ENCODE measurements at regions not wholly inside any gene's neighbourhood (a gene's known extent, or its start where the extent isn't known, plus 50 kb on each side); places are given as distances from the start of the nearest gene placed in this dataset.

DNA sequence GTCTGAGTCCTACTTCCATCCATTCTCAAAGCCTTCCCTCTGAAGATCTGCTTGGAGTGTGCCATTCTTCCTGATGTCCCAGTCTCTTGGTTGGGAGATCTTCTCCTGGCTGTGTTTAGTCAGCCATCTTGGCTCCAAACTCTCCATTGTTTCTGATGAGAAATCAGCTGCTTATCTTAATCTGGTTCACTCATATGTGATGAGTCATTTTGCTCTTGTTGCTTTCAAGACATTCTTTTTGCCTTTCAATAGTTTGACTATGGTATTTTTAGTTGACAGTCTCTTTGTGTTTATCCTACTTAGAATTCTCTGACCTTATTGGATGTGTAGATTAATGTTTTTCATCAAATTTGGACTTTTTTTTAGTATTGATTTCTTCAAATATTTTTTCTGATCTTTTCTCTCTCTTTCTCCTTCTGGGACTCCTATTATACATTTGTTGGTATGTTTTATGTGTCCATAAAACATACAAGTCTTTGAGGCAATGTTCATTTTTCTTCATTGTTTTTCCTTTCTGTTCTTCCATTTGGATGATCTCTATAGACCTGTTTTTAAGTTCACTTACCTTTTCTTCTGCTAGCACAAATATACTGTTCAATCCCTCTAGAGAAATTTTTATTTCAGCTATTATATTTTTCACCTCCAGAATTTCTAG lies 77.2 kb upstream of the CLPB start (continued):
- TF ChIP-seq, protein P1, sequence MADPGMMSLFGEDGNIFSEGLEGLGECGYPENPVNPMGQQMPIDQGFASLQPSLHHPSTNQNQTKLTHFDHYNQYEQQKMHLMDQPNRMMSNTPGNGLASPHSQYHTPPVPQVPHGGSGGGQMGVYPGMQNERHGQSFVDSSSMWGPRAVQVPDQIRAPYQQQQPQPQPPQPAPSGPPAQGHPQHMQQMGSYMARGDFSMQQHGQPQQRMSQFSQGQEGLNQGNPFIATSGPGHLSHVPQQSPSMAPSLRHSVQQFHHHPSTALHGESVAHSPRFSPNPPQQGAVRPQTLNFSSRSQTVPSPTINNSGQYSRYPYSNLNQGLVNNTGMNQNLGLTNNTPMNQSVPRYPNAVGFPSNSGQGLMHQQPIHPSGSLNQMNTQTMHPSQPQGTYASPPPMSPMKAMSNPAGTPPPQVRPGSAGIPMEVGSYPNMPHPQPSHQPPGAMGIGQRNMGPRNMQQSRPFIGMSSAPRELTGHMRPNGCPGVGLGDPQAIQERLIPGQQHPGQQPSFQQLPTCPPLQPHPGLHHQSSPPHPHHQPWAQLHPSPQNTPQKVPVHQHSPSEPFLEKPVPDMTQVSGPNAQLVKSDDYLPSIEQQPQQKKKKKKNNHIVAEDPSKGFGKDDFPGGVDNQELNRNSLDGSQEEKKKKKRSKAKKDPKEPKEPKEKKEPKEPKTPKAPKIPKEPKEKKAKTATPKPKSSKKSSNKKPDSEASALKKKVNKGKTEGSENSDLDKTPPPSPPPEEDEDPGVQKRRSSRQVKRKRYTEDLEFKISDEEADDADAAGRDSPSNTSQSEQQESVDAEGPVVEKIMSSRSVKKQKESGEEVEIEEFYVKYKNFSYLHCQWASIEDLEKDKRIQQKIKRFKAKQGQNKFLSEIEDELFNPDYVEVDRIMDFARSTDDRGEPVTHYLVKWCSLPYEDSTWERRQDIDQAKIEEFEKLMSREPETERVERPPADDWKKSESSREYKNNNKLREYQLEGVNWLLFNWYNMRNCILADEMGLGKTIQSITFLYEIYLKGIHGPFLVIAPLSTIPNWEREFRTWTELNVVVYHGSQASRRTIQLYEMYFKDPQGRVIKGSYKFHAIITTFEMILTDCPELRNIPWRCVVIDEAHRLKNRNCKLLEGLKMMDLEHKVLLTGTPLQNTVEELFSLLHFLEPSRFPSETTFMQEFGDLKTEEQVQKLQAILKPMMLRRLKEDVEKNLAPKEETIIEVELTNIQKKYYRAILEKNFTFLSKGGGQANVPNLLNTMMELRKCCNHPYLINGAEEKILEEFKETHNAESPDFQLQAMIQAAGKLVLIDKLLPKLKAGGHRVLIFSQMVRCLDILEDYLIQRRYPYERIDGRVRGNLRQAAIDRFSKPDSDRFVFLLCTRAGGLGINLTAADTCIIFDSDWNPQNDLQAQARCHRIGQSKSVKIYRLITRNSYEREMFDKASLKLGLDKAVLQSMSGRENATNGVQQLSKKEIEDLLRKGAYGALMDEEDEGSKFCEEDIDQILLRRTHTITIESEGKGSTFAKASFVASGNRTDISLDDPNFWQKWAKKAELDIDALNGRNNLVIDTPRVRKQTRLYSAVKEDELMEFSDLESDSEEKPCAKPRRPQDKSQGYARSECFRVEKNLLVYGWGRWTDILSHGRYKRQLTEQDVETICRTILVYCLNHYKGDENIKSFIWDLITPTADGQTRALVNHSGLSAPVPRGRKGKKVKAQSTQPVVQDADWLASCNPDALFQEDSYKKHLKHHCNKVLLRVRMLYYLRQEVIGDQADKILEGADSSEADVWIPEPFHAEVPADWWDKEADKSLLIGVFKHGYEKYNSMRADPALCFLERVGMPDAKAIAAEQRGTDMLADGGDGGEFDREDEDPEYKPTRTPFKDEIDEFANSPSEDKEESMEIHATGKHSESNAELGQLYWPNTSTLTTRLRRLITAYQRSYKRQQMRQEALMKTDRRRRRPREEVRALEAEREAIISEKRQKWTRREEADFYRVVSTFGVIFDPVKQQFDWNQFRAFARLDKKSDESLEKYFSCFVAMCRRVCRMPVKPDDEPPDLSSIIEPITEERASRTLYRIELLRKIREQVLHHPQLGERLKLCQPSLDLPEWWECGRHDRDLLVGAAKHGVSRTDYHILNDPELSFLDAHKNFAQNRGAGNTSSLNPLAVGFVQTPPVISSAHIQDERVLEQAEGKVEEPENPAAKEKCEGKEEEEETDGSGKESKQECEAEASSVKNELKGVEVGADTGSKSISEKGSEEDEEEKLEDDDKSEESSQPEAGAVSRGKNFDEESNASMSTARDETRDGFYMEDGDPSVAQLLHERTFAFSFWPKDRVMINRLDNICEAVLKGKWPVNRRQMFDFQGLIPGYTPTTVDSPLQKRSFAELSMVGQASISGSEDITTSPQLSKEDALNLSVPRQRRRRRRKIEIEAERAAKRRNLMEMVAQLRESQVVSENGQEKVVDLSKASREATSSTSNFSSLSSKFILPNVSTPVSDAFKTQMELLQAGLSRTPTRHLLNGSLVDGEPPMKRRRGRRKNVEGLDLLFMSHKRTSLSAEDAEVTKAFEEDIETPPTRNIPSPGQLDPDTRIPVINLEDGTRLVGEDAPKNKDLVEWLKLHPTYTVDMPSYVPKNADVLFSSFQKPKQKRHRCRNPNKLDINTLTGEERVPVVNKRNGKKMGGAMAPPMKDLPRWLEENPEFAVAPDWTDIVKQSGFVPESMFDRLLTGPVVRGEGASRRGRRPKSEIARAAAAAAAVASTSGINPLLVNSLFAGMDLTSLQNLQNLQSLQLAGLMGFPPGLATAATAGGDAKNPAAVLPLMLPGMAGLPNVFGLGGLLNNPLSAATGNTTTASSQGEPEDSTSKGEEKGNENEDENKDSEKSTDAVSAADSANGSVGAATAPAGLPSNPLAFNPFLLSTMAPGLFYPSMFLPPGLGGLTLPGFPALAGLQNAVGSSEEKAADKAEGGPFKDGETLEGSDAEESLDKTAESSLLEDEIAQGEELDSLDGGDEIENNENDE (IDR thresholded peaks at IDR 0.05; ENCODE audit: insufficient replicate concordance, low read length), result no peak
- TF ChIP-seq CBX5 (IDR thresholded peaks at IDR 0.05; ENCODE audit: low read depth, low read length), result no peak
- TF ChIP-seq POLR2A (IDR thresholded peaks at IDR 0.05; ENCODE audit: control extremely low read depth in 1 of 2, low read depth in 2 of 2, low read length in 2 of 2), result no peak
- no peak for TF ChIP-seq RAD21 (IDR thresholded peaks at IDR 0.05 in 1 of 2, conservative IDR thresholded peaks at IDR 0.05 in 1 of 2; ENCODE audit: low read depth in 2 of 2, low read length in 2 of 2)
- TF ChIP-seq TAF1 (IDR thresholded peaks at IDR 0.05; ENCODE audit: low read depth, low read length), result no peak
- no peak for TF ChIP-seq SP1 (IDR thresholded peaks at IDR 0.05; ENCODE audit: low read depth, low read length)
- no peak for TF ChIP-seq CEBPB (IDR thresholded peaks at IDR 0.05; ENCODE audit: low read depth, low read length)
- no peak for TF ChIP-seq MAX (IDR thresholded peaks at IDR 0.05)
- no peak for TF ChIP-seq BRCA1 (IDR thresholded peaks at IDR 0.05; ENCODE audit: low read depth, low read length)
- TF ChIP-seq GABPA (IDR thresholded peaks at IDR 0.05; ENCODE audit: borderline replicate concordance, insufficient read depth, low read length), result no peak
- no peak for TF ChIP-seq NRF1 (IDR thresholded peaks at IDR 0.05; ENCODE audit: low read depth, low read length)
- TF ChIP-seq KDM5A (IDR thresholded peaks at IDR 0.05; ENCODE audit: low read length), result no peak

All from H1 (cell line).